CD14-positive monocyte (primary cell): ENCODE measurements at regions not wholly inside any gene's neighbourhood (a gene's known extent, or its start where the extent isn't known, plus 50 kb on each side); places are given as distances from the start of the nearest gene placed in this dataset.

Experiments
- DNase-seq, 3 donors: peaks; one replicate each; pipeline ENCODE4 v3.0.0-alpha.2; 2011 to 2022
- H2AFZ ChIP-seq: 2 replicates; pipeline ENCODE4 v1.6.0; 2012; ENCODE audit warnings: mild to moderate bottlenecking, low read depth, low read length, inconsistent platforms; ENCODE audit not compliant: insufficient read depth, poor library complexity, severe bottlenecking
- H3K27ac ChIP-seq, 2 donors: 1 replicate in 1 of 2; 2 replicates in 1 of 2; pipeline ENCODE4 v1.5.1; 2012 to 2013; ENCODE audit warnings: low read length in 2 of 2, control low read depth in 1 of 2, inconsistent platforms in 1 of 2, low read depth in 1 of 2, mild to moderate bottlenecking in 1 of 2
- H3K27me3 ChIP-seq, 2 donors: one replicate each; pipeline versions ENCODE4 v1.6.0 to v1.6.1; 2011 to 2013; ENCODE audit warnings: low read length in 2 of 2; ENCODE audit not compliant: control insufficient read depth in 2 of 2, insufficient read depth in 2 of 2
- H3K36me3 ChIP-seq, 2 donors: replicated peaks in 1 of 2; 1 replicate in 1 of 2; 2 replicates in 1 of 2; pipeline versions ENCODE4 v1.5.1 to v1.6.1; 2012 to 2013; ENCODE audit warnings: low read length in 2 of 2, control low read depth in 1 of 2, inconsistent platforms in 1 of 2, mild to moderate bottlenecking in 1 of 2; ENCODE audit not compliant: insufficient read depth in 2 of 2, control insufficient read depth in 1 of 2
- H3K4me1 ChIP-seq, 2 donors: 1 replicate in 1 of 2; 2 replicates in 1 of 2; pipeline versions ENCODE4 v1.5.1 to v1.6.1; 2012 to 2013; ENCODE audit warnings: low read length in 2 of 2, control low read depth in 1 of 2, inconsistent platforms in 1 of 2, mild to moderate bottlenecking in 1 of 2, moderate library complexity in 1 of 2; ENCODE audit not compliant: insufficient read depth in 2 of 2, control insufficient read depth in 1 of 2
- H3K4me2 ChIP-seq: replicated peaks from 2 replicates; pipeline ENCODE3; 2012; ENCODE audit warnings: low read length, moderate library complexity, mild to moderate bottlenecking; ENCODE audit not compliant: poor library complexity, severe bottlenecking; ENCODE audit errors: extremely low read depth
- H3K4me3 ChIP-seq, 3 experiments: fragments of 200-600 bp in 1 of 3; sonication (generic) in 1 of 3; replicated peaks in 1 of 3; 1 replicate in 2 of 3; 2 replicates in 1 of 3; pipeline ENCODE4 v1.5.1; 2011 to 2013; ENCODE audit warnings: low read length in 3 of 3, mild to moderate bottlenecking in 3 of 3, control low read depth in 2 of 3, low read depth in 2 of 3, inconsistent platforms in 1 of 3, moderate library complexity in 1 of 3
- H3K79me2 ChIP-seq: 2 replicates; pipeline ENCODE4 v1.6.0; 2012; ENCODE audit warnings: mild to moderate bottlenecking, control low read depth, inconsistent platforms, low read length, moderate library complexity; ENCODE audit not compliant: insufficient read depth
- H3K9ac ChIP-seq: 2 replicates; pipeline ENCODE4 v1.6.0; 2017; ENCODE audit warnings: low read length, mild to moderate bottlenecking; ENCODE audit not compliant: insufficient read depth, poor library complexity, severe bottlenecking
- H3K9me3 ChIP-seq, 2 donors: replicated peaks in 1 of 2; 1 replicate in 1 of 2; 2 replicates in 1 of 2; pipeline versions ENCODE4 v1.5.1 to v1.6.1; 2012 to 2013; ENCODE audit warnings: low read length in 2 of 2, control low read depth in 1 of 2; ENCODE audit not compliant: control insufficient read depth in 1 of 2, insufficient read depth in 1 of 2
- H4K20me1 ChIP-seq: 2 replicates; pipeline ENCODE4 v1.6.0; 2012; ENCODE audit warnings: mild to moderate bottlenecking, low read length, control low read depth, moderate library complexity; ENCODE audit not compliant: insufficient read depth
- H3K27ac Mint-ChIP-seq, 7 donors: one replicate each; pipeline ENCODE4 v1.8.0; 2020; ENCODE audit warnings: mild to moderate bottlenecking in 7 of 7, mixed read lengths in 7 of 7, moderate library complexity in 6 of 7, inconsistent platforms in 2 of 7
- H3K27me3 Mint-ChIP-seq, 3 donors: one replicate each; pipeline ENCODE4 v1.8.0; 2021 to 2022; ENCODE audit warnings: low read depth in 3 of 3, mild to moderate bottlenecking in 3 of 3, mixed read lengths in 3 of 3, moderate library complexity in 3 of 3, inconsistent platforms in 1 of 3
- H3K36me3 Mint-ChIP-seq, 2 donors: one replicate each; pipeline ENCODE4 v1.8.0; 2020; ENCODE audit warnings: mixed read lengths in 2 of 2, inconsistent platforms in 1 of 2, mild to moderate bottlenecking in 1 of 2
- H3K4me1 Mint-ChIP-seq: one replicate; pipeline ENCODE4 v1.8.0; 2020; ENCODE audit warnings: mild to moderate bottlenecking, mixed read lengths
- H3K4me3 Mint-ChIP-seq, 2 donors: one replicate each; pipeline ENCODE4 v1.8.0; 2020; ENCODE audit warnings: mild to moderate bottlenecking in 2 of 2, mixed read lengths in 2 of 2, moderate library complexity in 1 of 2
- H3K9me3 Mint-ChIP-seq, 7 donors: one replicate each; pipeline ENCODE4 v1.8.0; 2020 to 2022; ENCODE audit warnings: mixed read lengths in 7 of 7, mild to moderate bottlenecking in 6 of 7, moderate library complexity in 6 of 7, inconsistent platforms in 2 of 7
- CTCF ChIP-seq: fragments of 200-600 bp; IDR thresholded peaks from one replicate; pipeline ENCODE4 v1.8.0; 2022; ENCODE audit warnings: antibody characterized with exemption, mild to moderate bottlenecking
- WGBS: methylation state at CpG from one replicate; pipeline ENCODE4 v1.1.5; 2013; ENCODE audit warnings: missing lambda C conversion rate; ENCODE audit not compliant: insufficient coverage; 5-methylcytosine and 5-hydroxymethylcytosine counted together
- intact Hi-C, 2 donors: fragments of 100-400 bp; cut with micrococcal nuclease; formaldehyde crosslinking; loops; one replicate each; pipeline versions ENCODE4 v1.15.0 to v1.15.1; 2023

GRCh38 chr22:47535681-47536080 is 773.2 kb downstream of the TBC1D22A start:
- no peak for TF ChIP-seq CTCF
- H3K79me2 ChIP-seq = no peaks in the 10 kb centered on the region
- H3K27ac ChIP-seq = no peak overlapping the region
- Mint-ChIP-seq H3K9me3 (peaks cover 9 to 27% (median 15%) of the 10 kb centered on the region in 7 donors), H3K4me1 (no peaks in the 10 kb centered on the region), H3K36me3 (no peaks in the 10 kb centered on the region), H3K27me3 (peaks cover 0 to 2% (median 1%) of the 10 kb centered on the region in 3 donors), H3K27ac (no peak overlapping the region), H3K4me3 (no peak overlapping the region)
- no peak overlapping the region for H3K9ac ChIP-seq
- no peaks in the 10 kb centered on the region for H4K20me1 ChIP-seq
- DNase-seq = no peak
- no peaks in the 10 kb centered on the region for H3K36me3 ChIP-seq
- intact Hi-C loops = no loop called here
- H3K4me3 ChIP-seq = no peak overlapping the region
- H3K4me2 ChIP-seq = no peak overlapping the region
- H3K9me3 ChIP-seq = peaks cover 0 to 16% of the 10 kb centered on the region in 2 donors
- H2AFZ ChIP-seq = no peak overlapping the region
- H3K4me1 ChIP-seq = no peaks in the 10 kb centered on the region
- H3K27me3 ChIP-seq = no peaks in the 10 kb centered on the region
- WGBS = 95% methylated on average over 13 of the region's 13 CpGs

GRCh38 chr22:47534804-47535410 is 772.5 kb downstream of the TBC1D22A start:
- no peak overlapping the region for H3K27ac Mint-ChIP-seq
- no peak for DNase-seq
- peaks cover 7 to 22% (median 15%) of the 10 kb centered on the region in 7 donors for H3K9me3 Mint-ChIP-seq
- H2AFZ ChIP-seq = no peak overlapping the region
- intact Hi-C loops = no loop called here
- no peaks in the 10 kb centered on the region for H3K4me1 ChIP-seq
- H3K4me2 ChIP-seq = no peak overlapping the region
- no peak overlapping the region for H3K4me3 Mint-ChIP-seq
- H3K79me2 ChIP-seq = no peaks in the 10 kb centered on the region
- no peaks in the 10 kb centered on the region for H4K20me1 ChIP-seq
- H3K9me3 ChIP-seq = peaks cover 0 to 14% of the 10 kb centered on the region in 2 donors
- no peak overlapping the region for H3K4me3 ChIP-seq
- no peak for TF ChIP-seq CTCF
- H3K27ac ChIP-seq = no peak overlapping the region
- H3K4me1 Mint-ChIP-seq = no peaks in the 10 kb centered on the region
- no peaks in the 10 kb centered on the region for H3K36me3 Mint-ChIP-seq
- no peaks in the 10 kb centered on the region for H3K27me3 ChIP-seq
- 74% methylated on average over 9 of the region's 9 CpGs for WGBS
- no peaks in the 10 kb centered on the region for H3K36me3 ChIP-seq
- peaks cover 0 to 2% (median 1%) of the 10 kb centered on the region in 3 donors for H3K27me3 Mint-ChIP-seq
- no peak overlapping the region for H3K9ac ChIP-seq
